IPS-18a (cell line): ENCODE measurements at regions not wholly inside any gene's neighbourhood (a gene's known extent, or its start where the extent isn't known, plus 50 kb on each side); places are given as distances from the start of the nearest gene placed in this dataset.

Experiments
- H3K27ac ChIP-seq: one replicate; pipeline ENCODE4 v1.5.1; 2013; ENCODE audit warnings: low read length
- H3K27me3 ChIP-seq: one replicate; pipeline ENCODE4 v1.6.1; 2013; ENCODE audit warnings: mild to moderate bottlenecking, low read length; ENCODE audit not compliant: control insufficient read depth, insufficient read depth
- H3K36me3 ChIP-seq: one replicate; pipeline ENCODE4 v1.6.1; 2013; ENCODE audit warnings: low read depth, low read length; ENCODE audit not compliant: control insufficient read depth
- H3K4me1 ChIP-seq: one replicate; pipeline ENCODE4 v1.6.1; 2013; ENCODE audit warnings: low read depth, low read length; ENCODE audit not compliant: control insufficient read depth
- H3K4me3 ChIP-seq: one replicate; pipeline ENCODE4 v1.5.1; 2013; ENCODE audit warnings: low read length
- H3K9ac ChIP-seq: one replicate; pipeline ENCODE4 v1.6.1; 2013; ENCODE audit warnings: mild to moderate bottlenecking, low read length, moderate library complexity
- H3K9me3 ChIP-seq: one replicate; pipeline ENCODE4 v1.6.1; 2013; ENCODE audit warnings: low read depth, low read length; ENCODE audit not compliant: control insufficient read depth

DNA sequence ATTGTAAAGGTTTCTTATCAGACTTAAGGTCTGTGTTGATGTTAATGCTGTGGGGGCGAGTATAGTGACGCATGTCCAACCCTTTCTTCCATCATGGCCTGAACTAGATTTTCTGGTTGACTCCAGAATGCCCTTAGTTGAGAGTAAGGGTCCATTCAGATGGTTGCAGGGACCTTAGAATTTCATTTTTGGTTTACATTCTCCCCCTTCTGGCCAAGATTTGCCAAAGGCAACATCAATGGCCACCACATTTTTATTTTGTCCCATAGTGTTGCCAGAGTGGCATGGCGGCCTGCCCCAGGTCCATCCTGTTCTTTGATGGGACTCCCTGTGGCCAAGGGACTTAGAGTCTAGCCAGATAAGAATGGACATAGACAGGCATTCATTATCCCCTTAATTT, 368.5 kb downstream of the GPM6A start:
- no peaks in the 10 kb centered on the region for H3K4me1 ChIP-seq
- H3K27ac ChIP-seq = no peak overlapping the region
- no peak overlapping the region for H3K9ac ChIP-seq
- H3K9me3 ChIP-seq = no peaks in the 10 kb centered on the region
- H3K36me3 ChIP-seq = no peaks in the 10 kb centered on the region
- no peaks in the 10 kb centered on the region for H3K27me3 ChIP-seq
- no peak overlapping the region for H3K4me3 ChIP-seq

DNA sequence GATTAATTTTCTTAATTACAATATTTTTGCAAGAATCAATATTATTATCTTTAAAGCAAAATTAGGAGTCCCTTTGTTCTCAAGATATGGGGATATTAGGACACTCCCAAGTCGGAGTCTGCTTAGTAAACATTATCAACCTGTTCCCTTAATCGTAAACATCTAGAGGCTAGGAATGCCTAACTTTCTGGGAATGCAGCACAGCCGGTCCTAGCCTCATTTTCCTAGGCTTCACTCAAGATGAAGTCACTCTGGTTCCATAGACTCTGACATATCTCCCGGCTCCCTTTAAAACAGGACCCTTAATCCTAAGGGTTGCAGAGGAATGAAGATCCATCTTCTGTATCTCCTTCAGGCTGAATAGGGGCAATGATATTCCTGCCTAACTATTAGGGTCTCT, 367.6 kb downstream of the GPM6A start:
- Histone ChIP-seq H3K9me3 (no peaks in the 10 kb centered on the region), H3K27me3 (no peaks in the 10 kb centered on the region), H3K4me3 (no peak overlapping the region), H3K36me3 (no peaks in the 10 kb centered on the region), H3K27ac (no peak overlapping the region), H3K4me1 (no peaks in the 10 kb centered on the region), H3K9ac (no peak overlapping the region)

- Histone ChIP-seq H3K4me1 (no peaks in the 10 kb centered on the region), H3K36me3 (no peaks in the 10 kb centered on the region), H3K4me3 (no peak overlapping the region), H3K27me3 (no peaks in the 10 kb centered on the region), H3K9me3 (no peaks in the 10 kb centered on the region), H3K27ac (no peak overlapping the region), H3K9ac (no peak overlapping the region)
These were observed 365.0 kb downstream of the GPM6A start for GRCh38 chr4:175447016-175447415.

- Histone ChIP-seq H3K36me3 (no peaks in the 10 kb centered on the region), H3K9me3 (no peaks in the 10 kb centered on the region), H3K27me3 (no peaks in the 10 kb centered on the region), H3K4me3 (no peak overlapping the region), H3K4me1 (no peaks in the 10 kb centered on the region), H3K9ac (no peak overlapping the region), H3K27ac (no peak overlapping the region)
These were observed 361.6 kb downstream of the GPM6A start for GRCh38 chr4:175450446-175450845.

DNA sequence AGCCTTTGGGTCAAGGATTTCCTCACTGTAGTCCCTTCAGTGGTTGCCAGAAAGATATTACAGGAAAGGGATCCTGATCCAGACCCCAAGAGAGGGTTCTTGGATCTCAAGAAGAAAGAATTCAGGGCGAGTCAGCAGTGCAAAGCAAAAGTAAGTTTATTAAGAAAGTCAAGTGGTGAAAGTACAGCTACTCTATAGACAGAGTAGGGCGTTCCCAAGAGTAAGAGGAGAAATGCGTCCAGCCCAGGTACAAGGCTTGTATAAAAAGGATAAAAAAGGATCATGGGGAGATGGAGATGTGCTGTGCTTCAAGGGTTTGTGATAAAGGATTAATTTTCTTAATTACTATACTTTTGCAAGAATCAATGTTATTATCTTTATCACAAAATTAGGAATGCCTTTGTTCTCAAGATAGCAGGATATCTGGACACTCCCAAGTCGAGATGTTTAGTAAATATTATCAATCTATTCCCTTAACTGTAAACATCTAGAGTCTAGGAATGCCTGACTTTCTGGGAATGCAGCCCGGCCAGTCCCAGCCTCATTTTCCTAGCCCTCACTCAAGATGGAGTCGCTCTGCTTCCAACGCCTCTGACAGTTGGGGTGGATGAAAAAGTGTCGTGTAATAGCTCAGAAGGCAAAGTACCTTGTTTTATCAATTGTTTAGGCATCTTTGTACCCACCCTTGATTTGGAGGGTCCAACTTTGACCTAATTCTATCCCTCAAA, 360.7 kb downstream of the GPM6A start:
- H3K4me3 ChIP-seq = no peak overlapping the region
- no peaks in the 10 kb centered on the region for H3K36me3 ChIP-seq
- H3K9me3 ChIP-seq = peaks cover 4% of the 10 kb centered on the region
- H3K4me1 ChIP-seq = no peaks in the 10 kb centered on the region
- H3K27me3 ChIP-seq = no peaks in the 10 kb centered on the region
- no peak overlapping the region for H3K9ac ChIP-seq
- no peak overlapping the region for H3K27ac ChIP-seq

GRCh38 chr4:175453456-175453855, 358.6 kb downstream of the GPM6A start:
- no peak overlapping the region for H3K9ac ChIP-seq
- H3K4me1 ChIP-seq = peaks cover 3% of the 10 kb centered on the region
- H3K27me3 ChIP-seq = no peaks in the 10 kb centered on the region
- no peak overlapping the region for H3K27ac ChIP-seq
- no peak overlapping the region for H3K4me3 ChIP-seq
- peaks cover 4% of the 10 kb centered on the region for H3K9me3 ChIP-seq
- H3K36me3 ChIP-seq = no peaks in the 10 kb centered on the region

GRCh38 chr4:175456131-175456530, 355.9 kb downstream of the GPM6A start:
- Histone ChIP-seq H3K27me3 (no peaks in the 10 kb centered on the region), H3K27ac (no peak overlapping the region), H3K36me3 (no peaks in the 10 kb centered on the region), H3K9me3 (peaks cover 4% of the 10 kb centered on the region), H3K9ac (no peak overlapping the region), H3K4me1 (peaks cover 3% of the 10 kb centered on the region), H3K4me3 (no peak overlapping the region)

DNA sequence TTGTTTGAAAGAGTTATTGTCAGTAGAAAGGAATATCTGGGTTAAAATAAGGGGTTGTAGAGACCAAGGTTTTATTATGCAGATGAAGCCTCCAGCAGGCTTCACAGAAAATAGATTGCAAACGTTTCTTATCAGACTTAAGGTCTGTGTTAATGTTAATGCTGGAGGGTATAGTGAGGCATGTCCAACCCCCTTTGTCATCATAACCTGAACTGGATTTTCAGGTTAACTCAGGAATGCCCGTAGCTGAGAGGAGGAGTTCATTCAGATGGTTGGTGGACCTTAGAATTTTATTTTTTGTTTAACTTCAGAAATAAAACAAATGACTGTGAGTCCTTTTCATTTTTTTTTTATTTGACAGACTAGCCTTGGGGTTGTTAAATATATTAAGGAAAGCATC, 354.1 kb downstream of the GPM6A start:
- Histone ChIP-seq H3K27me3 (no peaks in the 10 kb centered on the region), H3K9me3 (peaks cover 4% of the 10 kb centered on the region), H3K4me1 (peaks cover 3% of the 10 kb centered on the region), H3K4me3 (no peak overlapping the region), H3K27ac (no peak overlapping the region), H3K36me3 (no peaks in the 10 kb centered on the region), H3K9ac (no peak overlapping the region)

- H3K4me1 ChIP-seq = peaks cover 3% of the 10 kb centered on the region
- no peak overlapping the region for H3K9ac ChIP-seq
- no peak overlapping the region for H3K27ac ChIP-seq
- peaks cover 4% of the 10 kb centered on the region for H3K9me3 ChIP-seq
- H3K36me3 ChIP-seq = no peaks in the 10 kb centered on the region
- no peak overlapping the region for H3K4me3 ChIP-seq
- no peaks in the 10 kb centered on the region for H3K27me3 ChIP-seq
These were observed 352.5 kb downstream of the GPM6A start for GRCh38 chr4:175459571-175459970.

DNA sequence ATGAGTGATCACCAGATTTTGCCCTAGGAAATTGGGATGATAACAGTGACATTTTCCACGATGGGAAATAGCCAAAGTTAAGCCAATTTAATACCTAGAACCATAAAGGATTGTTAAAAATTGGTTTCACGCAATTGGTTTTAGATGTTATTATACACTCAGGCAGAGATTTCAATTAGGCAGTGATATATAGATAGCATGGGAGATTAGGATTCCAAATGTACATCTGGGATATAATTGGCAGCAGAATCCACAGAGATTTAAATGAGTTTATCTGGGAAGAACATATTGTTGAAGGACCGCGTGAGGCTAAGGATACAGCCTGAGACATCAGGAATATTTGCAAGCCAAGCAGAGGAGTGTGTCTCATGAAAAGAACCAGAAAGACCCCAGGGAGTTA, 351.6 kb downstream of the GPM6A start:
- no peak overlapping the region for H3K27ac ChIP-seq

DNA sequence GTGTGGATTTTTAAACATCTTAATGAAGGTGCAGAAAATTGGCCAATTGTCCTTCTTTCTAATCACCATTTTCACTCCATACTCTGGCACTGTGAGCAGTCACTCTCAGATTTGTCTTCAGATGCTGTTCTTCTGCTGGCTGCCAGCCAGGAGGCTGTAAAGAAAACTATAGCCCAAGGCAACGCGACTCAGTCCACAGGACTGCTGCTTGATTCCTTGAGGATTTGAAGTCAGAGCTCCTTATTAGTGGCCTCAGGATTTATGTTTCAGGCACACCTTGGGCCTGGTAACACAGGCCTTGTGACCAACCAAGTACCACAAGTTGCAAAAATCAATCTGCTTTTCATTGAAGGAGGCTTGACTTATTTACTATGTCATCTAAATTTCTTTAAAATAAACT, 342.6 kb downstream of the GPM6A start:
- no peaks in the 10 kb centered on the region for H3K9me3 ChIP-seq
- no peaks in the 10 kb centered on the region for H3K4me1 ChIP-seq
- H3K9ac ChIP-seq = no peak overlapping the region
- H3K27ac ChIP-seq = no peak overlapping the region
- no peak overlapping the region for H3K4me3 ChIP-seq
- no peaks in the 10 kb centered on the region for H3K27me3 ChIP-seq
- H3K36me3 ChIP-seq = no peaks in the 10 kb centered on the region

More for the DNA sequence above, 351.6 kb downstream of the GPM6A start:
- Histone ChIP-seq H3K27me3 (no peaks in the 10 kb centered on the region), H3K9ac (no peak overlapping the region), H3K9me3 (peaks cover 4% of the 10 kb centered on the region), H3K4me1 (peaks cover 3% of the 10 kb centered on the region), H3K4me3 (no peak overlapping the region), H3K36me3 (no peaks in the 10 kb centered on the region)

DNA sequence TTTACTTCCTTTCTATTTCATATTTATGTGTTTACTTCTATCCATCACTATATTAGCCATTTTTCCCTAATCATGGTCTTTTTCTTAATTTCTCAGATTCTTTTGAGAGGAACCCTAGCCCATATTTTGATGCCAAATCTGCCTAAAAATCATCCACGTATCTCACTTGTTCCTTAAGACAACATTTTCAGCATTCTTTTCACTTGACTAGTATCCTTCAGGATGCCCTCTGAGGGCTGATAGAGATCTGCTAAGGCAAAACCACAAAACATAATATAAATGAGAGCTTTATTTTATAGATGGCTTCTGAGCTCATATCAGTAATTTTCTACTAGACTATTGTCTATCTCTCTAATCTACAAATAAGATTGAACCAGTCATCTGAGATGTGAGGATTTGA, 341.9 kb downstream of the GPM6A start:
- H3K36me3 ChIP-seq = no peaks in the 10 kb centered on the region
- H3K27ac ChIP-seq = no peak overlapping the region
- H3K4me3 ChIP-seq = no peak overlapping the region
- no peaks in the 10 kb centered on the region for H3K4me1 ChIP-seq
- no peak overlapping the region for H3K9ac ChIP-seq
- no peaks in the 10 kb centered on the region for H3K27me3 ChIP-seq
- no peaks in the 10 kb centered on the region for H3K9me3 ChIP-seq
